Panc1 (cell line): ENCODE measurements at regions not wholly inside any gene's neighbourhood (a gene's known extent, or its start where the extent isn't known, plus 50 kb on each side); places are given as distances from the start of the nearest gene placed in this dataset.

Experiments
- ATAC-seq: fragments of 200-7000 bp; cut with Tn5 transposase; 2 replicates; pipeline ENCODE4 v1.9.1; 2020; ENCODE audit warnings: mild to moderate bottlenecking, moderate library complexity
- BruUV-seq: library from RNA; stranded (reverse); fragments of 400-500 nt; replicated peaks from 2 replicates; lab custom pipeline; 2021; lab: Mats Ljungman, UMichigan
- CTCF ChIA-PET: fragments of 300-600 bp; sonication (Branson Sonifier 250); formaldehyde crosslinking; loops from one replicate; lab custom pipeline; 2022; ENCODE audit warnings: antibody characterized with exemption; lab: Charles Lee
- POLR2A ChIA-PET: fragments of 300-600 bp; sonication (Branson Sonifier 250); formaldehyde crosslinking; loops from one replicate; lab custom pipeline; 2022; ENCODE audit warnings: antibody characterized with exemption; lab: Charles Lee
- DNase-seq: peaks from one replicate; pipeline ENCODE4 v3.0.0-alpha.2; 2010; ENCODE audit warnings: low read depth, low spot score
- H3K27ac ChIP-seq: 2 replicates; pipeline ENCODE4 v1.5.1; 2011; ENCODE audit warnings: mild to moderate bottlenecking, low read length, inconsistent platforms
- H3K27me3 ChIP-seq: fragments of 200-500 bp; sonication (Bioruptor generic); 2 replicates; pipeline ENCODE4 v1.6.0; 2014; ENCODE audit warnings: low read length, inconsistent platforms; ENCODE audit not compliant: control insufficient read depth, insufficient read depth
- H3K36me3 ChIP-seq: fragments of 200-500 bp; sonication (Bioruptor generic); 2 replicates; pipeline ENCODE4 v1.5.1; 2014; ENCODE audit warnings: inconsistent platforms, mild to moderate bottlenecking, low read length, moderate library complexity; ENCODE audit not compliant: control insufficient read depth, insufficient read depth
- H3K4me1 ChIP-seq: 2 replicates; pipeline ENCODE4 v1.5.1; 2011; ENCODE audit warnings: inconsistent platforms, mild to moderate bottlenecking, low read length, moderate library complexity; ENCODE audit not compliant: control insufficient read depth, insufficient read depth
- H3K4me3 ChIP-seq, 2 experiments: 2 replicates each; pipeline ENCODE4 v1.5.1; 2011 to 2012; ENCODE audit warnings: low read depth in 2 of 2, low read length in 2 of 2, mild to moderate bottlenecking in 2 of 2, inconsistent platforms in 1 of 2, moderate library complexity in 1 of 2
- H3K9me3 ChIP-seq: fragments of 200-500 bp; sonication (Bioruptor generic); 2 replicates; pipeline ENCODE4 v1.5.1; 2014; ENCODE audit warnings: low read depth, mild to moderate bottlenecking, inconsistent platforms, low read length, moderate library complexity; ENCODE audit not compliant: control insufficient read depth, insufficient read depth
- CTCF ChIP-seq: fragments of 450-650 bp; IDR thresholded peaks from 2 replicates; pipeline ENCODE4 v1.5.1; 2017; ENCODE audit warnings: mild to moderate bottlenecking
- POLR2AphosphoS5 ChIP-seq: IDR thresholded peaks from 2 replicates; pipeline ENCODE4 v1.6.1; 2012; ENCODE audit warnings: mild to moderate bottlenecking, low read depth, low read length, moderate library complexity
- REST ChIP-seq, 2 experiments: IDR thresholded peaks; 2 replicates each; pipeline ENCODE4 v1.6.1; 2011 to 2012; ENCODE audit warnings: low read depth in 2 of 2, control low read depth in 1 of 2, low read length in 1 of 2, mild to moderate bottlenecking in 1 of 2, moderate library complexity in 1 of 2; ENCODE audit not compliant: insufficient read depth in 1 of 2
- SIN3A ChIP-seq: IDR thresholded peaks from 2 replicates; pipeline ENCODE4 v1.6.1; 2012; ENCODE audit warnings: low read depth, mild to moderate bottlenecking, low read length, moderate library complexity, borderline replicate concordance; ENCODE audit not compliant: insufficient read depth
- TCF7L2 ChIP-seq: IDR thresholded peaks from 2 replicates; pipeline ENCODE4 v1.6.1; 2011; ENCODE audit warnings: mild to moderate bottlenecking, low read depth, low read length, inconsistent platforms
- in situ Hi-C: cut with HindIII; loops from 2 replicates; pipeline ENCODE4 v1.10.0; 2016; ENCODE audit warnings: low sequenced_read_pairs, low pct_unique_long_range_greater_than_20kb
- intact Hi-C: fragments of 100-400 bp; cut with micrococcal nuclease; formaldehyde crosslinking; loops from one replicate; pipeline ENCODE4 v1.10.0; 2022; ENCODE audit not compliant: unreplicated experiment

DNA sequence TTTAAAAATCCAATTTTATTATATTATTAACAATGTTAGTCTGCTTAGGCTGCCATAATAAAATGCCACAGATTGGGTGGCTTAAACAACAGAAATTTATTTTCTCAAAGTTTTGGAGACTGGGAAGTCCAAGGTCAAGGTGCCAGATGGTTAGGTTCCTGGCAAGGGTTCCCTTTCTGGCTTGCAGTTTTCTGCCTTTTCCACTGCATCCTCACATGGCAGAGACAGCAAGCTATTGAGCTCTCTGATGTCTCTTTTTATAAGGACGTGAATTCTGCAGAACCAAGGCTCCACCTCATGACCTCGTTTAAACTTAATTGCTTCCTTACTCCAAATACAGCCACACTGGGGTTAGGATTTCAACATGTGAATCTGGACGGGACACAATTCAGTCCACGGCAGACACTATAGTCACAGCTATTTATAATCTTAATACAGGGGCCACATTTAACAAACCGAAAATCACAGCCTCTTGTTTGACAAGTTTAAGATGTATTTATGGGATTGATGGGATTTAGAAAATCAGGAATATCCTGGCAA lies 174.9 kb upstream of the PUM3 start:
- Histone ChIP-seq H3K27ac (no peak overlapping the region), H3K4me3 (no peak overlapping the region), H3K36me3 (no peaks in the 10 kb centered on the region), H3K9me3 (no peaks in the 10 kb centered on the region), H3K27me3 (no peaks in the 10 kb centered on the region), H3K4me1 (no peaks in the 10 kb centered on the region)
- no TSS peak for BruUV-seq
- intact Hi-C loops: no loop called here
- in situ Hi-C loops: no loop called here
- DNase-seq (no peak), ATAC-seq (no peak)
- TF ChIP-seq TCF7L2 (no peak), REST (IDR thresholded peaks at IDR 0.05; ENCODE audit: insufficient read depth in 1 of 2, low read depth in 2 of 2, low read length in 1 of 2) (no peak), SIN3A (no peak), CTCF (no peak), POLR2AphosphoS5 (no peak)
- ChIA-PET CTCF (no interaction called here), POLR2A (no interaction called here)

GRCh38 chr9:3018071-3018470 lies 174.2 kb upstream of the PUM3 start:
- Histone ChIP-seq H3K27ac (no peak overlapping the region), H3K4me1 (no peaks in the 10 kb centered on the region), H3K27me3 (no peaks in the 10 kb centered on the region), H3K9me3 (no peaks in the 10 kb centered on the region), H3K36me3 (no peaks in the 10 kb centered on the region), H3K4me3 (no peak overlapping the region)
- CTCF ChIA-PET: no interaction called here
- in situ Hi-C loops (no loop called here), intact Hi-C loops (no loop called here)
- POLR2A ChIA-PET: no interaction called here
- no peak for ATAC-seq
- BruUV-seq: no TSS peak
- TF ChIP-seq CTCF: no peak
- no peak for TF ChIP-seq REST (IDR thresholded peaks at IDR 0.05; ENCODE audit: insufficient read depth in 1 of 2, low read depth in 2 of 2, low read length in 1 of 2)
- TF ChIP-seq POLR2AphosphoS5: no peak
- no peak for TF ChIP-seq SIN3A
- TF ChIP-seq TCF7L2: no peak
- no peak for DNase-seq
